Astrocyte (in vitro differentiated cells and primary cell): ENCODE measurements at regions not wholly inside any gene's neighbourhood (a gene's known extent, or its start where the extent isn't known, plus 50 kb on each side); places are given as distances from the start of the nearest gene placed in this dataset.

ENCODE experiments used
- DNase-seq: peaks from one replicate; pipeline ENCODE4 v3.0.0-alpha.2; 2010; ENCODE audit warnings: low read depth
- FAIRE-seq: peaks from 2 replicates; lab custom pipeline; 2011; peaks lifted over from hg19 to GRCh38; lab: Jason Lieb, UNC
- H2AFZ ChIP-seq: 2 replicates; pipeline ENCODE4 v1.6.0; 2012; ENCODE audit warnings: low read depth, low read length, inconsistent platforms
- H3K27ac ChIP-seq: 2 replicates; pipeline ENCODE4 v1.5.1; 2011; ENCODE audit warnings: low read depth, low read length, inconsistent platforms
- H3K27me3 ChIP-seq: 2 replicates; pipeline ENCODE4 v1.6.0; 2011; ENCODE audit warnings: low read length, inconsistent platforms; ENCODE audit not compliant: insufficient read depth
- H3K36me3 ChIP-seq: 2 replicates; pipeline ENCODE4 v1.5.1; 2011; ENCODE audit warnings: low read length, inconsistent platforms; ENCODE audit not compliant: insufficient read depth
- H3K4me1 ChIP-seq: 2 replicates; pipeline ENCODE4 v1.5.1; 2011; ENCODE audit warnings: low read length, inconsistent platforms; ENCODE audit not compliant: insufficient read depth
- H3K4me2 ChIP-seq: 2 replicates; pipeline ENCODE4 v1.6.0; 2012; ENCODE audit warnings: low read length, inconsistent platforms
- H3K4me3 ChIP-seq: 2 replicates; pipeline ENCODE4 v1.5.1; 2011; ENCODE audit warnings: low read depth, mild to moderate bottlenecking, low read length, inconsistent platforms; ENCODE audit not compliant: insufficient read depth
- H3K79me2 ChIP-seq: 2 replicates; pipeline ENCODE4 v1.6.0; 2012; ENCODE audit warnings: mild to moderate bottlenecking, low read length, inconsistent platforms; ENCODE audit not compliant: insufficient read depth
- H3K9ac ChIP-seq: 2 replicates; pipeline ENCODE4 v1.6.0; 2012; ENCODE audit warnings: mild to moderate bottlenecking, low read length, inconsistent platforms
- H3K9me3 ChIP-seq: 2 replicates; pipeline ENCODE4 v1.5.1; 2012; ENCODE audit warnings: low read depth, mild to moderate bottlenecking, low read length, inconsistent platforms; ENCODE audit not compliant: insufficient read depth
- H4K20me1 ChIP-seq: 2 replicates; pipeline ENCODE4 v1.6.0; 2012; ENCODE audit warnings: low read length, inconsistent platforms; ENCODE audit not compliant: insufficient read depth
- H3K27ac Mint-ChIP-seq: one replicate; pipeline ENCODE4 v1.8.0; 2021; ENCODE audit warnings: mild to moderate bottlenecking, mixed read lengths; ENCODE audit not compliant: unreplicated experiment
- H3K27me3 Mint-ChIP-seq: one replicate; pipeline ENCODE4 v1.8.0; 2021; ENCODE audit warnings: low read depth, mixed read lengths; ENCODE audit not compliant: unreplicated experiment
- H3K36me3 Mint-ChIP-seq: one replicate; pipeline ENCODE4 v1.8.0; 2021; ENCODE audit warnings: low read depth, mixed read lengths; ENCODE audit not compliant: unreplicated experiment
- H3K4me1 Mint-ChIP-seq: one replicate; pipeline ENCODE4 v1.8.0; 2021; ENCODE audit warnings: low read depth, mixed read lengths; ENCODE audit not compliant: unreplicated experiment
- H3K4me3 Mint-ChIP-seq: one replicate; pipeline ENCODE4 v1.8.0; 2021; ENCODE audit warnings: mild to moderate bottlenecking, moderate library complexity, mixed read lengths; ENCODE audit not compliant: unreplicated experiment
- H3K9me3 Mint-ChIP-seq: one replicate; pipeline ENCODE4 v1.8.0; 2021; ENCODE audit warnings: mild to moderate bottlenecking, mixed read lengths; ENCODE audit not compliant: unreplicated experiment
- CTCF ChIP-seq: IDR thresholded peaks from 2 replicates; pipeline ENCODE4 v1.5.1; 2011; ENCODE audit warnings: low read depth, mild to moderate bottlenecking, inconsistent platforms, low read length, moderate library complexity; ENCODE audit not compliant: insufficient read depth
- EZH2 ChIP-seq: IDR thresholded peaks from 2 replicates; pipeline ENCODE4 v1.6.1; 2012; ENCODE audit warnings: mild to moderate bottlenecking, low read length, inconsistent platforms; ENCODE audit not compliant: insufficient read depth

- Mint-ChIP-seq H3K9me3 (peaks cover 23% of the 10 kb centered on the region), H3K36me3 (peaks cover 2% of the 10 kb centered on the region), H3K4me3 (no peak overlapping the region), H3K27me3 (peaks cover 4% of the 10 kb centered on the region), H3K4me1 (peaks cover 4% of the 10 kb centered on the region), H3K27ac (no peak overlapping the region)
- H3K4me1 ChIP-seq, result no peaks in the 10 kb centered on the region
- TF ChIP-seq EZH2, result no peak
- TF ChIP-seq CTCF, result no peak
- H3K4me3 ChIP-seq, result no peak overlapping the region
- no peak overlapping the region for H2AFZ ChIP-seq
- H3K27me3 ChIP-seq, result no peaks in the 10 kb centered on the region
- peaks cover 3% of the 10 kb centered on the region for H3K9me3 ChIP-seq
- H3K79me2 ChIP-seq, result no peaks in the 10 kb centered on the region
- no peaks in the 10 kb centered on the region for H3K36me3 ChIP-seq
- FAIRE-seq, result no peak
- no peak overlapping the region for H3K9ac ChIP-seq
- H4K20me1 ChIP-seq, result no peaks in the 10 kb centered on the region
- H3K27ac ChIP-seq, result no peak overlapping the region
- no peak for DNase-seq
- H3K4me2 ChIP-seq, result no peak overlapping the region
These were observed 474.0 kb downstream of the PLPP3 start for GRCh38 chr1:56105397-56105796.

- peaks cover 3% of the 10 kb centered on the region for H3K9me3 ChIP-seq
- H2AFZ ChIP-seq, result no peak overlapping the region
- H3K4me2 ChIP-seq, result no peak overlapping the region
- no peak overlapping the region for H3K27ac ChIP-seq
- Mint-ChIP-seq H3K36me3 (no peaks in the 10 kb centered on the region), H3K4me1 (peaks cover 18% of the 10 kb centered on the region), H3K27me3 (peaks cover under 1% of the 10 kb centered on the region), H3K27ac (no peak overlapping the region), H3K9me3 (peaks cover 7% of the 10 kb centered on the region), H3K4me3 (no peak overlapping the region)
- H3K79me2 ChIP-seq, result no peaks in the 10 kb centered on the region
- H3K9ac ChIP-seq, result no peak overlapping the region
- FAIRE-seq (no peak), DNase-seq (no peak)
- H3K4me3 ChIP-seq, result no peak overlapping the region
- H3K27me3 ChIP-seq, result no peaks in the 10 kb centered on the region
- no peaks in the 10 kb centered on the region for H4K20me1 ChIP-seq
- H3K4me1 ChIP-seq, result no peaks in the 10 kb centered on the region
- TF ChIP-seq EZH2, result no peak
- no peak for TF ChIP-seq CTCF
- H3K36me3 ChIP-seq, result no peaks in the 10 kb centered on the region
These were observed 479.5 kb downstream of the PLPP3 start for GRCh38 chr1:56099766-56100265.

GRCh38 chr1:56098946-56099345, 480.4 kb downstream of the PLPP3 start:
- Histone ChIP-seq H3K4me2 (no peak overlapping the region), H3K36me3 (no peaks in the 10 kb centered on the region), H3K4me1 (no peaks in the 10 kb centered on the region), H3K27ac (no peak overlapping the region), H3K79me2 (no peaks in the 10 kb centered on the region), H3K9me3 (no peaks in the 10 kb centered on the region), H2AFZ (no peak overlapping the region), H3K4me3 (no peak overlapping the region), H3K9ac (no peak overlapping the region), H3K27me3 (no peaks in the 10 kb centered on the region), H4K20me1 (no peaks in the 10 kb centered on the region)
- H3K4me1 Mint-ChIP-seq, result peaks cover 18% of the 10 kb centered on the region
- no peak overlapping the region for H3K4me3 Mint-ChIP-seq
- peaks cover 3% of the 10 kb centered on the region for H3K27me3 Mint-ChIP-seq
- no peak overlapping the region for H3K27ac Mint-ChIP-seq
- FAIRE-seq (peak; percentile 93), DNase-seq (peak; percentile 85)
- H3K36me3 Mint-ChIP-seq, result no peaks in the 10 kb centered on the region
- TF ChIP-seq EZH2 (no peak), CTCF (no peak)
- H3K9me3 Mint-ChIP-seq, result no peaks in the 10 kb centered on the region
